KG1 (cell line): ENCODE measurements at regions not wholly inside any gene's neighbourhood (a gene's known extent, or its start where the extent isn't known, plus 50 kb on each side); places are given as distances from the start of the nearest gene placed in this dataset.

Experiments used
- DNase-seq: peaks from one replicate; lab custom pipeline; 2025; lab: John Stamatoyannopoulos, UW

DNA sequence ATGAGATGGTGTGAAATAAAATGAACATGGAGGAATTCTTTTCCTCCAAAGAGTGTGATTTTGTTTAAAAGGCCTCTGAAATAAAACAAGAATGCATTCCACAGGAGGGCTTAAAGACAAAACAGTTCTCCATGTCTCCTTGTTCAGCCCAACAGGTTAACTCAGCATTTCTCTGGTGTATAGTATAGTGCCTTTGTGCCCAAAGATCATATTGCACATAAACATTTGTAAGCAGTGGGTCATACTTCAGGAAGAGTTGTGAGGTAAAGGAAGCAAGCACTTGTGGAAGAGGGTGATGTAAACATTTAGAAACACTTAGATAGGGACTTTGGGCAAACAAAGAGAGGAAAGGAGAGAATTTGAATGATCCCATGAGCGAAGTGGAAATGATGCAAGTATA is 433.9 kb downstream of the SIPA1L2 start:
- DNase-seq, result no peak

DNA sequence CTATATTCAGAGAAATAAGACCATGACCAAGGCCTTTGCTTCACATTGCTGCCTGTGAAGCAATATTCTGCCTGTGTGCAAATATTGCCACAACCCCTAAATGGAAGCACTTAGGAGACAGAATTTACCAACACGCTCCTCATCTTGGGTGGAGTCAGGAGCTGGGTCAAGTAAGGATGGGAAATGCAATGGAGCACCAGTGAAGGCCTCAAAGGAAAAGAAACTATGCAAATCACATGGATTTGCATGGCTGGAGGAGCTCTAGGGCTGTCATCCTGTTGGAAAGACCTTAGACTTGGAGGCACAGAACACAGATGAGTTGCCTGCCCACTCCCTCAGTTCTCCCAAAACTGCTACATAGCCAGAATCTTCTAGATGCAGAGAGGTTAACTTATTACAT is 435.5 kb downstream of the SIPA1L2 start:
- DNase-seq, result no peak

DNA sequence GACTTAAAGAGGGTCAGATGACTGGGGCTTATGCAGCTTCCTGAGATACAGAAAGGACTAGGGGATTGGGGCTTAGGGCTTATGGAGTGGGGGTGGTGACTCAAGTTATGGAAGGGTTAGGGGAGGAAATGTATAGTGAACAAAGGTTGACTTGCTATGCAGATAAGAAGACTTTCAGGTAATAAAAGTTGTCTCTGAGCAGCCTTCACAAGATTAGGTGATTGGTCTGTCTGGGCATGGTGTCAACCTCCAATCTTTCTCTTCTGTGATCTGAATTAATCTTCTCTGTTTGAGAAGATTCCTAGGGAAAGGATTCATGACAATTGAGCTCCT is 436.5 kb downstream of the SIPA1L2 start:
- DNase-seq, result no peak

DNA sequence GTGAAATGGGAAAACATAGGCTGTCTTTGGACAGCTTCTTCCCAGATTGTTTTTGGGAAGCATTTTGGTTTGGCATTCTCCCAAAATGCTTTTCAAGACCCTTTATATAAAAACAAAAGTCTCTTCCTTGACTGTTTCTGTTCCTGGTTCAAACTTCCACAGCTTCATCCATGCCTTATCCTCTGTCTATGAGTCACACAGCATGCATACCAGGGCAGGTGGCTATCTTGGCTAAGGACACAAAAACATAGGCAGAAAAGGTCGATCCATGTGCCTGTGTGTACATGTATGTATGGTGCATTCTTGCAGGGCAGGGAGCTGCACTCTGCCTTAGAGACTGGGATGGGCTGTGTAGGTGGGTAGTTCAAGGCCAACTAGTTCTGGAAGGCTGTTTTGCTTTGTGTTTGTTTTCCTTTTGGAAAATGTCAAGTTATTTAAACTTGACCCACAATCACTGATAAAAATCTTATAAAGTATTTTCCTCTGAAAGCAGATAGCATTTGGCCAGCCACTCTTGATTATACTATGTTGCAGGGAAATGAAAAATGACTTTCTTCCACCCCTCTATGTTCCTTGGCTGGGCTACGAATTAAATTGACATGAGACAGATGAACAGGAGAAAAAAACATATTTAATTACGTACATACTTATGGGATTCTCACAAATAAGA is 437.0 kb downstream of the SIPA1L2 start:
- DNase-seq, result no peak

DNA sequence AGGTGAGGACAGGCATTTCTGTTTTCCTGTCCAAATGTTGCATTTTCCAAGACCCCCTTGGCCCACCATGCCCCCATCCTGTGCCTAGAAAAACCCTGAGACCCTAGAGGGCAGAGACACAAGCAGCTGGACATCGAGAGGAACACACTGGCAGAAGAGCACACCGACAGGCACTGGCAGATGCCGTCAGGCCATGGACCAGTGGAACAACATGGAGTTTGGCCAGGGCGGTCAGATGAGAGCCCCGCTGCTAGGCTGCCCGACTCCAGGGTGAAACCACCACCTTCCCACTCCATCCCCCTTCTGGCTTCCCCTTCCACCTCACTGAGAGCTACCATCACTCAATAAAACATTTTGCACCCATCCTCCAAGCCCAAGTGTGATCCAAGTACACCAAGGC is 438.4 kb downstream of the SIPA1L2 start:
- no peak for DNase-seq

DNA sequence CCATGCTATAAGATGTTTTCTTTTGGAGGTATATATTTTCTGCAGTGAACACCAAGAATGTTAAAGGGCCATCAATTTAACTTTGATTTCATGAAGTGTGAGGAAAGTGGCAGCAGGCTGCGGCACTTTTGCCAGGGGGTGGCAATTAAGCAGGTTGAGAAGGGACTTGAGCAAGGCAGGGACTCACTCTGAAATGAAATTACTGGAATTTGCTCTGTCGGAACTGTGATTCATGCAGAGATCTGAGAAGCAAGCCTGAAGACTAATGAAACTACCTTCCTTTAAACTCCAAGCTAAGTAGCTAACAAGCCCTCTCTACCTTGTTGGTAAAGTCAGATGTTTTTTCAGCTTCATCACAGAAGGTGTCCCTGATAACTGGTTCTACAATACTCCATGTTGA is 441.6 kb downstream of the SIPA1L2 start:
- no peak for DNase-seq

DNA sequence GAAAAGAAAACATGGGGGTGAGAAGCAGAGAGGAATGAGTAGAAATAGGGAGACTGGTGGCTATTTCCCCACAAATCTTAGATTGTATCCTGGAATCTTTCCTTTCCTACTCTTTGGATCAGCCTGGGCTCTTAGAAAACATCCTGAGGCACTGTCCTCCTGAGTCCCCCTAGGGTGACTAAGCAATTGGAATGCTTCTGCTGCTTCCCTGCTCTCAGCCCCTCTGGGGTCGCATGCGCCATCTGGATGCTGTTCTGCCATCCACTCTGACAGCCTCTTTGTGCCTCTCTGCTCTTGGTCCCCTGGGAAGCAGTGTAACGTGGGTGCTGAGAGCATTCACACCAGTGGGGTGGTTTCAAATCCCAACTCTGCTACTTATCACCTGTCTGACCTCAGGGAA is 443.0 kb downstream of the SIPA1L2 start:
- no peak for DNase-seq

DNA sequence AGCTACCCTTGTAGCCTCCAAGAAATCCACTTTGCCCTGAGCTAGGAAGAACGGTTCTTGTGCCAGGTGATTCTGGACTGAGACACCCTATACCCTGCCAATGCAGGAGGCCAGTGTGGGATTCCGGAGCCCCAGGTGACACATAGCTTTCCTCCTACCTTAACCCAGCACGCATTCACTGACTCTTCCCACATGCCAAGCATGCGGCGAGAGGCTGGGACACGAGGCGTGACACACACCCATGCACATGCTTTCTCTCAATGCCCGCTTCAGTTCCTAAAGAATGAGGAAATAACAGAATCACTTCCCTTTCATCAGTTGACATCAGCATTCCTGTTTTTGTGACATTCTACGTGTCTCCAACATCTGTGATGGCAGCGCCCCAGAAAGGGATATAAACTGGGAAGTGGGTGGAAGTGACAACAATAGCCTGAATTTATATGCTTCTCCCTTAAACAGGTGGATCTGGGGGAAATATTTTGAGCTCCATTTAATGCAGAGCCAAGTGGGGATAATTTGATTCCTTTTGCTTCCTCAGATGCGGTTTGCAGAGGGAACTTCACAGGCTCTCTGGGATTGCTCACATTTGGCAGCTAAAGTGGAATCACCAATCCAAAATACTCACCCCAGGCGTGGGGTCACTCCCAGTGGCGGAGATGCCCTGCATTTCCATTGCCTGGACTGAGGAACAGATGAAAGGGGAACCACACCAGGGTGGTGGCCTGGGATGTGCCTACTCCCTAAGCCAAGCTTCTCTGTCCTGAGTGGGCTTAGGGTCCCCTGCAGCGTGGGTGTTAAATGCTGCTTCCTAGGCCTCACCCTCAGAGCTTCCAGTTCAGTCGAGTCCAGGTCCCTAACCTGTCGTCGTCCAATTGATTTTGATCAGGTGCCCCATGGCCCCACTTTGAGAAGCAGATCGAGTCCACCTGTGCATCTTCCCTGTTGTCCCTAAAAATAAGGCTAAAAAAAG is 445.1 kb downstream of the SIPA1L2 start:
- DNase-seq, result no peak

DNA sequence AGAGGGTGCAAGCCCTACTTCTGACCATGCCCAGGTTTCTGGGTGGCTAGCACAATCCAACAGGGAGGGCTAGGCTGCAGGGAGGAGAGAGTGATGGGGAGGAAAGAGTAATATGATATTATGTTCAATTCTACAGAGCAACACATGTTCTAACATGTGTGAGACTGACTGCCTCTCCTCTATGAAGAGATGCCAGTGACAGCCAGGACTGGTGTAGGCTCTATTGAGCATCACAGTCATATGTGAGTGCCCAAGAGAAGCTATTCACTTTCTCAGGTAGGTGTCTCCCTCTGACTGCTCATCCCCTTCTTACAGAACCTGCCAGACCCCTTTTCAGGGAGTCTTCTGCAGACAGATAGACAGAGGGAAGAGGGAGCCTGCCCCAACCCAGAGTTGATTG is 446.1 kb downstream of the SIPA1L2 start:
- DNase-seq, result no peak

DNA sequence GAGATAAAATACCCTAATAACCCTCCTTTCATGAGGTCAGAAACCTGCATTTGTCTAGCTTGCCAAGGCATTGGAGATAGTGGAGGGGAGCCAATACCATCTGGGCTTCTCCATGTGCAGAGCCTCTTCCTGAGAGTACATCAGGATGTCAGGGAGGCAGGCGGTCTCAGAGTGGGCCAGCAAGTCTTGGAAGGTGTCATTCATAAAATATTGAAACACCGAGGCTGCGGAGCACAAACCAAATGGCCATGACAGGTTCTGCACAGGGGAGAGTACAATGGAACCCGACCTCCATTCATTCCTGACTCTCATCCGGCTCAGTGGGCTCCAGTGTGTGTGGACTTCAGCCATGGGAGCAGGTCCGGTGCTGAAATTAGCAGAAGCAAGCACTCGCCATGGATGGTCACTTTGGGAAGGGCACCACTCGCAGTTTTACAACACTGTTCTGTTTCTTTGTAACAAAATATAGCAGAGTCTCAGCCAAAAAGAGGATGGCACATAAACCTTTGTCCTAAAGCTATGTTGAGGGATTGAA is 446.6 kb downstream of the SIPA1L2 start:
- DNase-seq, result no peak

DNA sequence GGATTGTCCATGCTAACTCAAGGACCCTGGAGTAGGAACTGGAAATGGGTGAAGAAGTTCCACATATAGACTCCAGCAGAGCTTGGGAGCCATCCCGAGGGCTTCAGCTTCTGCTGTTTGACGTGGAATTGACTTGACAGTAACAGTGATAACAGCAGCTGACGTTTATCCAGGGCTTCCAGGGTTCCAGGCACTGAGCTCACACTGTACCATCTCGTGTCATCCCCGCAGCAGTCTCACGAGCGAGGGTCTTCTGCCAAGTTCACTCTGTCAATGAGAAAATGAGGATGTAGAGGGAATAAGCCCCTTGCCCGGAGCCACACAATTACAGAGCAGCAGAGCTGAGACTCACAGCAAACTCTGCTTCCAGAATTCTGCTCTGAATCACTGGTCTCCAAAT is 447.7 kb downstream of the SIPA1L2 start:
- no peak for DNase-seq

DNA sequence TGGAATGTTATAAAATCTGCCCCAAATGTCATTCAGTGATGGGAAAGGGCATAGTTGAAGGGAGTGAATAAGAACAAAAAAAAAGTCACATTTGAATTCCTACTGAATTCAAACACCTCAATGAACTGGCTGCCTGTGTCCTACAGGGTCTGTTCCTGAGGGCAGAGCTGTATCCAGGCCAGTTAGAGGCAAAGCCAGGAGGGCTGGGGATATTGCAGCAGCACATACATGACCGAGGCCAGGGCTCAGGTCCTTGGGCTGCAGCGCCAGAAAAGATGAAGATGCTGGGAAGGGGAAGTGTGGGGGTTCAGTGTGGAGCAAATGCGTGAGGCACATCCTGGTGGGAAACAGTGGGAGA is 449.2 kb downstream of the SIPA1L2 start:
- no peak for DNase-seq

DNA sequence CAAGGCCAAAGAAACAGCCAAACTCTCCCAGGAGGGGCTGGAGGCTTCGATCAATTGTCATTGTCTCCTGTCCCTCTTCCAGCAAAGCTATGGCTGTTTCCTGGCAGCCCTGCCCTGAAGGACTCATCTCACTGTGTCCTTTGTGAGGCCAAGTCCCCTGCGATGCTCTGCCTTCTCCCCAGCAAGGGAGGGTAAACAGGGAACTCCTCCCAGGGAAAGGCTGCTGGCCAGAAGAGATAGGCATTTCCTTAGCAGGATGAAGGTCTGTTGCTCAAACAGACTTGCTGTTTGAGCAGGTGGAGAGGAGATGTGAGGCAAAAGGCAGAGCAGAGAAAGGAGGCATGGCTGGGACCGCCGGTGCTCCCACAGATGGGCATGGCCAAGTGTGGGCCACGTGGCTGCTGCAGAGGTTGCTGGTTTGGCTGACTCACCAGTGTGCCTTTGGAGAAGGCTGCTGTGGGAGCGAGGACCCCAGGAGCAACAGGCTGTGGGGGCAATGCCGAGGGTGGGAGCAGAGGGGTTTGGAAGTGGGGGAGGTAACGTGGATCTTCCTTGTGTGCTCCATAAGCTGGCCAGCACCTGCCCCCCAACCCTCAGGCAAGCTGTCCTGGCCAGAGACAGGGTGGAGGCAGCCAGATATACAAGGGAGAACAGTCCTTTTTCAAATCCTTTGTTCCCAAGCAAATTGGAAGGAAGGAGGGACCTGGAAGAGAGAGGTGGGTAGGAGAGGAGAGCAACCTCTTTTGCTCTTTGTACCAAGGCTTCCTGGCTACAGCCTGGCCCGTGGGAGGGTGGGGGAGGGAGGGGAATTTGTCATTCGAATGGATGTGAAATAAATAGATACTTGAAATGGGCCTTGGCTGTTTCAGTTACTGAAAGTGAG is 449.8 kb downstream of the SIPA1L2 start:
- DNase-seq, result no peak

DNA sequence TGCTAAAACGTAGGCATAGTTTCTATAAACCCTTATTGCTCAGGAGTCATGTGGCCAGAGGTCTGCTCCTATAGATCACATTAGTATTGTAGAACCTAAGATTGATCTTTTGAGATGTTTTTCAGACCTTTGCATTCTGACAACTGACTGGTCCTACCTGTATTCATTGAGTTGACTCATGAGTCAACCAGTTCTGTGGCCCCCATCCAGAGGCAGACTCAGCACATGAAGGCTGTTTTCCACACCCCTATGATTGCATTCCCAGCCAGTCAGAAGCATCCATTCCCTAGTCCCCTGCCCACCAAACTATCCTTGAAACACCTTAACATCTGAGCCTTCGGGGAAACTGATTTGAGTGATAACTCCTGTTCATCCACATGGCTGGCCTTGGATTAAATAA is 451.7 kb downstream of the SIPA1L2 start:
- DNase-seq, result no peak

DNA sequence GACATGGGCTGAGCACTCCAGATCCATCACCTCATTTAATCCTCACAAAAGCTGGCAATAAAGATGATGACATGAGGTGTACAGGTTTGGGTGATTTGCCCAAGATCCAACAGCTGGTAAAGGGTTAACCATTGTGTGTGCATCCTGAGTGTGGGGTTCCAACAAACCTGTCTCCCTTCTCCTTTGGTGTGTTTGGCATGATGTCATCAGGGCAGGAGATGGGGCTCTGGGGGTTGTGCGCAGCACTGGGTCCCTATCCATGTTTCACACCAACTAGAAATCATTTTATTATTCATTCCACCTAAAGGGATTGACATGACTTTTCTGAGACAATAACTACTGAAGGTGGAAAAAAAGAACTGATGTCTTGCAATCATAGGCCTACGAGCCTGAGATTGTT is 452.5 kb downstream of the SIPA1L2 start:
- no peak for DNase-seq

DNA sequence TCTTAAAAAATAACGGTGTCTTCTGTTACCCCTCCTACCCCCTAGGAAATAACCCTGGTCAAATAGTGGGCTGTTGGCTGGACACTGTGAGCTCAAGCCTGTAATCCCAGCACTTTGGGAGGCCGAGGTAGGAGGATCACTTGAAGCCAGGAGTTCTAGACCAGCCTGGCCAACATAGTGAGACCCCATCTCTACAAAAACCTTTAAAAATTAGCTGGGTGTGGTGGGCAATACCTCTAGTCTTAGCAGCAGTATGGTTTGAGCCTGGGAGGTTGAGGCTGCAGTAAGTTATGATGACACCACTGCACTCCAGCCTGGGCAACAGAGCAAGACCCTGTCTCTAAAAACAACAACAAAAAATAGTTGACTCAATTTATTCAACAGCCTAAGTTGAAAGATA is 453.7 kb downstream of the SIPA1L2 start:
- no peak for DNase-seq

DNA sequence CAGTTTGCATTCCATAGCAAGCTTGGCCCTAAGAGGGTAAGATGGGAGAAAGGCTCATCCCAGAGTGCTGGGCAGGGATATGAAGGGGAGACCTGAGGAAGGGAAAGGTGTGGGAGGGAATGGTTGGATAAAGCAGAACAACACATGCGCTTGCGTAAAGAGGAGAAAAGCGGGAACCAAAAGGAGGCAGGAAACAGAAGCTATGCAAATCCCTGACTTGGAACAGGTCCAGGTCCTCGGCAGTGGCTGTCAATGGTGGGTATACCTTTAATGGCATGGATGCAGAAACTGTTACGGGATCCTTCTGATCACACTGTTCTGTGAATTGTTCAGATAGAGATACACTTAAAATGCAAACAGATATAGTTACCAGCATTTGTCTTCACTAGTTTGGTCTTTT is 455.6 kb downstream of the SIPA1L2 start:
- no peak for DNase-seq

DNA sequence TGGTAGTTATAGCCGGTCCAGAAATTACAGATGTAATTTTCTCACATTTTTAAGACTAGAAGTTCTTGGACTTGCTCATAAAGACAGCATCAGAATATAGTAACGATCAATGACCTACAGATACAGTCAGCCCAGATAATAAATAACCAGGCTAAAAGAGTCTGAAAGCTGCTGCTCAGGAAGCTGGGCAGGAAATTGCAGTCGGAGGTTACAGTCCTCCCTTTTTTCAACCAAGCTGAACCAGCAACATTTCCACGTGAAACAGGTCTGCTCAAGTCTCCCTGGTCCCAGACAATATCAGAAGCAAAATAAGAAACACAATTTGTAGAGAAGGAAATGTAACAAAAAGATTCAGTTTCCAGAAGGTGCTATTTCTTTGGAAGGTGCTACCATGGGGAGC is 457.4 kb downstream of the SIPA1L2 start:
- DNase-seq, result peak; percentile 44

DNA sequence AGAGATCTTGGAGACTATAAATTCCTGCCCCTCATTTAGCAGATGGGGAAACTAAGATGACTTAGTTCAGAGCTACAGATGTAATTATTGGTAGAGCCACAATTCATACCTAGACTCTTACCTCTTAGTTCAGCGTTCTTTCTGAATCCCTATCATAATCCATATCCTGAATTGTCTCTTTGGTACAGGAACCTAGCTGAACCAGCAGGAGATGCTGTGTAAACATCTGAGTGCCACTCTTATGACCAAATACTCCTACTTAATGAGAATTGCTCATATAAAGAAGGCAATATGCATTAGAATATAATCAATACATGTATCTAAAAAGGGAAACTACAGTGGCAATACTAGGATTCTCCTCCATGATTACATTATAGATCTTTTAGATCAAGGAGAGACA is 459.0 kb downstream of the SIPA1L2 start:
- no peak for DNase-seq

DNA sequence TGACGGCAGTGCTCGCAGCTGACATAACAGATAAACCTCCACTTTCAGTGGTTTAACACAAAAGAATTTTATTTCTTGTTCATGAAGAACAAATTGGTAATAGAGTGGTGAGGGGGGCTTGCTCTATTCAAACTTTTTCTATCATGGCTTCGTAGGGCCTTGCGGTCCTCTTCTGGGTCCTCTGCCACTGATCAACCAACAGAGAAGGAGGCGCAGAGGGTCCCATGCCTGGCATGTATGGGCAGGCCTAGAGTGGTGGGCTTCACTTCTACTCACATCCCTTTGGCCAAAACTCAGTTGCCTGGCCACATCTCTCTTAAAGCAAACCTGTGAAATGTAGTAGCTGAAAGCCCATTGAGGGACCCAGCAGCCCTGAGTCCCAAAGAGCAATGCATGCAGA is 460.5 kb downstream of the SIPA1L2 start:
- no peak for DNase-seq

DNA sequence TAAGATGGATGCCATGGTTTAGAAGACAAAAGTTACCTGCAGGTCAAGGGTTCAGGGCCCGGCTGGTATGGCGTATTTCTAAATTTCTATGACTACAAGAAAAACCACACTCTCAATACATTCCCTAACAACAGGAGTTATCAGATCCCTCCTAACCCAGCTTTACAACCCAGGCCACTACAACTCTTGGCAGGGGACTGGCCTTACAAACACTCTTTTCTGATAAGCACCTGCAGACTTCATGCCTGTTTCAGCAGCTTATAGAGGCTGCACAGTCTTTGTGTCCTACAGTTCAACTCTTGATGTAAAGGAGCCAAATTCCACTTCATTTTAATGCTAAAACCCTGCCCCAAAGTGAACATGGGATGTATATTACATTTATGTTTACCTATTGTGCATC is 461.4 kb downstream of the SIPA1L2 start:
- DNase-seq, result no peak

DNA sequence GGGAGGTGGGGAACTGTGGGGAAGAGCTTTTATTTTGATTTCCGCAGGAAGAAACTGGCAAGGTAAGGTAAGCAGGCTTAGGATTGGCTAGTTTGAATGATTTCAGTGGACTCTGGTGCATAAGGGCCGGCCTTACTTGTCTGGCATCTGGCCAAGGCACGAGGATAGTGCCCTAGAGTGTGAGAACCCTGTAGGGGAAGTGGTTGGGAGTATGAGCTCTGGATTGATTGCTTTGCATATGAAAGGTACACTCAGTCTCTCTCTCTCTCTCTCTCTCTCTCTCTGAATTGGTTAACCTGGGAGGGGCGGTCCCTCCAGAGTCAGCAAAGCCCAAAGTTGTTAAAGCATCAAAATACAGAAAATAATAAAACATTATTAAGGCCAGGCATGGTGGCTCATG is 463.0 kb downstream of the SIPA1L2 start:
- DNase-seq, result no peak
